Endodermal cell (in vitro differentiated cells): ENCODE measurements at regions not wholly inside any gene's neighbourhood (a gene's known extent, or its start where the extent isn't known, plus 50 kb on each side); places are given as distances from the start of the nearest gene placed in this dataset.

Source experiments
- DNase-seq: peaks from one replicate; pipeline ENCODE4 v3.0.0-alpha.2; 2017
- H3K27ac ChIP-seq: 2 replicates; pipeline ENCODE4 v1.5.1; 2013; ENCODE audit warnings: mild to moderate bottlenecking, low read depth, low read length, moderate library complexity
- H3K27me3 ChIP-seq: 2 replicates; pipeline ENCODE4 v1.6.1; 2013; ENCODE audit warnings: mild to moderate bottlenecking, low read length, moderate library complexity; ENCODE audit not compliant: insufficient read depth, control insufficient read depth, poor library complexity, severe bottlenecking
- H3K36me3 ChIP-seq: 2 replicates; pipeline ENCODE4 v1.7.0; 2013; ENCODE audit warnings: mild to moderate bottlenecking, low read length, moderate library complexity; ENCODE audit not compliant: control insufficient read depth, insufficient read depth
- H3K4me1 ChIP-seq: one replicate; pipeline ENCODE4 v1.7.0; 2013; ENCODE audit warnings: low read length; ENCODE audit not compliant: control insufficient read depth, insufficient read depth
- H3K4me3 ChIP-seq: 2 replicates; pipeline ENCODE4 v1.5.1; 2013; ENCODE audit warnings: mild to moderate bottlenecking, low read length, moderate library complexity
- H3K9ac ChIP-seq: 2 replicates; pipeline ENCODE4 v1.6.1; 2013; ENCODE audit warnings: mild to moderate bottlenecking, low read length, moderate library complexity; ENCODE audit not compliant: poor library complexity, severe bottlenecking; ENCODE audit errors: extremely low read depth
- H3K9me3 ChIP-seq: 2 replicates; pipeline ENCODE4 v1.6.1; 2013; ENCODE audit warnings: mild to moderate bottlenecking, low read length, moderate library complexity; ENCODE audit not compliant: control insufficient read depth
- H3K27ac Mint-ChIP-seq: 2 replicates; pipeline ENCODE4 v1.8.0; 2020; ENCODE audit warnings: mixed read lengths
- H3K27me3 Mint-ChIP-seq: 2 replicates; pipeline ENCODE4 v1.8.0; 2021; ENCODE audit warnings: mild to moderate bottlenecking, mixed read lengths; ENCODE audit not compliant: insufficient read depth
- H3K36me3 Mint-ChIP-seq: 2 replicates; pipeline ENCODE4 v1.8.0; 2020; ENCODE audit warnings: low read depth, mixed read lengths
- H3K4me1 Mint-ChIP-seq: 2 replicates; pipeline ENCODE4 v1.8.0; 2020; ENCODE audit warnings: mixed read lengths
- H3K4me3 Mint-ChIP-seq: 2 replicates; pipeline ENCODE4 v1.8.0; 2020; ENCODE audit warnings: mild to moderate bottlenecking, moderate library complexity, mixed read lengths
- H3K9me3 Mint-ChIP-seq: 2 replicates; pipeline ENCODE4 v1.8.0; 2020; ENCODE audit warnings: mild to moderate bottlenecking, mixed read lengths
- WGBS, 2 experiments: methylation state at CpG; one replicate each; pipeline versions ENCODE4 v1.1.5 to v1.1.7; 2013; ENCODE audit warnings: missing lambda C conversion rate in 2 of 2, mixed read lengths in 1 of 2; ENCODE audit not compliant: insufficient coverage in 1 of 2, insufficient read length in 1 of 2; 5-methylcytosine and 5-hydroxymethylcytosine counted together
- TF ChIP-seq, protein P1 (sequence below): fragments of 200-600 bp; sonication (generic); conservative IDR thresholded peaks from 2 replicates; pipeline ENCODE4 v1.5.0; 2021; ENCODE audit warnings: antibody characterized with exemption, mild to moderate bottlenecking

DNA sequence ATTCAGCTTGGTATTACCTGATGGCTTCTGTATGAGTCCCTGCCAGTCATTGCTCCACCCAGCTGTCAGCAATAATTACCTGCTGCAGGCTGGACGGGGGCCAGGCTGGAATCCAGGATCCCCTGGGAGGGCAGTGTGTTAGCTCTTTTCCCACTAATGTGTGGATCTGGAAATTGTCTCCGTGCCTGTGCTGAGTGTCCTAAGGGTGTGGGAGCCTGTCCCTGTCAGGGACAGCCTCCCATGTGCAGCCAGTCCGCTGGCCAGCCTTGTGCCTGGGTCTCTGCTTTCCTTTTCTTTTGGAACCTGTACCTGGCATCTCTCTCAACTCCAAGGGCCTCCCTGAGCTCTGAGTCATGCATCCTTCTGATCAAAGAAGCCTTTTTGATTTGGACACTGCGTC is 107.2 kb upstream of the SPRED2 start:
- Histone ChIP-seq H3K4me1 (no peaks in the 10 kb centered on the region), H3K9me3 (no peaks in the 10 kb centered on the region), H3K36me3 (no peaks in the 10 kb centered on the region), H3K4me3 (no peak overlapping the region), H3K9ac (no peak overlapping the region), H3K27me3 (no peaks in the 10 kb centered on the region), H3K27ac (no peak overlapping the region)
- DNase-seq = no peak
- no peaks in the 10 kb centered on the region for H3K27me3 Mint-ChIP-seq
- H3K27ac Mint-ChIP-seq = no peak overlapping the region
- no peaks in the 10 kb centered on the region for H3K4me1 Mint-ChIP-seq
- TF ChIP-seq, protein P1, sequence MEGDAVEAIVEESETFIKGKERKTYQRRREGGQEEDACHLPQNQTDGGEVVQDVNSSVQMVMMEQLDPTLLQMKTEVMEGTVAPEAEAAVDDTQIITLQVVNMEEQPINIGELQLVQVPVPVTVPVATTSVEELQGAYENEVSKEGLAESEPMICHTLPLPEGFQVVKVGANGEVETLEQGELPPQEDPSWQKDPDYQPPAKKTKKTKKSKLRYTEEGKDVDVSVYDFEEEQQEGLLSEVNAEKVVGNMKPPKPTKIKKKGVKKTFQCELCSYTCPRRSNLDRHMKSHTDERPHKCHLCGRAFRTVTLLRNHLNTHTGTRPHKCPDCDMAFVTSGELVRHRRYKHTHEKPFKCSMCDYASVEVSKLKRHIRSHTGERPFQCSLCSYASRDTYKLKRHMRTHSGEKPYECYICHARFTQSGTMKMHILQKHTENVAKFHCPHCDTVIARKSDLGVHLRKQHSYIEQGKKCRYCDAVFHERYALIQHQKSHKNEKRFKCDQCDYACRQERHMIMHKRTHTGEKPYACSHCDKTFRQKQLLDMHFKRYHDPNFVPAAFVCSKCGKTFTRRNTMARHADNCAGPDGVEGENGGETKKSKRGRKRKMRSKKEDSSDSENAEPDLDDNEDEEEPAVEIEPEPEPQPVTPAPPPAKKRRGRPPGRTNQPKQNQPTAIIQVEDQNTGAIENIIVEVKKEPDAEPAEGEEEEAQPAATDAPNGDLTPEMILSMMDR = no peak
- H3K36me3 Mint-ChIP-seq = no peaks in the 10 kb centered on the region
- 88% methylated on average over 1 to 4 of the region's 4 CpGs for WGBS, 2 experiments
- H3K4me3 Mint-ChIP-seq = no peak overlapping the region
- no peaks in the 10 kb centered on the region for H3K9me3 Mint-ChIP-seq

DNA sequence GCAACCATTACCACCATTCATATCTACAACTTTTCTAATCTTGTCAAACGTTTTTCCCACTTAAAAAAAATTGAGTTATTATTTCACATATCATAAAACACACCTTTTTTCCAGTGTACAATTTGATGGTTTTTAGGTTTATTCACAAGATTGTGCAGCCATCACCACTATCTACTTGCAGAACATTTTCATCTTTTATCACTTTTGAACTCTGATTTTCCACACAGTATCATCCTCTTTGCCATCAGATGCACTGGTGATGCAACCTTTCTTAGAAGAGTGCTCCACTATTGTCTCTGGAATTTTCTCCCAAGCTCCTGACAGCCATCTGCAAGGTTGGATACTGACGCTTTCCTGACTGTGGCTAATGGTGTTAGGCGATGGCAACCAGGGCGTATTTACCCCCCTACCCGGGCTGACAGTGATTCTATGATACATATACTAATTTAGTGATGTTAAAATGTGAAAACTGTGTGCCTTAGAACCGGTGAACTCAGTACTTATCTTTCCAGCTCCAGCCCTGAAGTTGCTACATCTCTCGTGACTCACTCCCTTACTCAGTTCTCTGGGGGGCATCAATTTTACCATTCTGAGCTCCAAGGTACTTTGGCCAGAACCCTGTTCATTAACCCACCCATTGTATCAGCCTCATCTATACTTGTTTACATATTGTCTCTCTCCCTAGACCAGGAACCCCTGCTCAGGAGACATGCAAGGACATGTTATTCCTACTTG is 105.4 kb upstream of the SPRED2 start:
- Histone ChIP-seq H3K9me3 (no peaks in the 10 kb centered on the region), H3K9ac (no peak overlapping the region), H3K27me3 (no peaks in the 10 kb centered on the region), H3K4me1 (no peaks in the 10 kb centered on the region), H3K4me3 (no peak overlapping the region), H3K36me3 (no peaks in the 10 kb centered on the region), H3K27ac (no peak overlapping the region)
- Mint-ChIP-seq H3K36me3 (no peaks in the 10 kb centered on the region), H3K27me3 (no peaks in the 10 kb centered on the region), H3K4me3 (no peak overlapping the region), H3K4me1 (peaks cover under 1% of the 10 kb centered on the region), H3K9me3 (no peaks in the 10 kb centered on the region), H3K27ac (no peak overlapping the region)
- 84 to 88% methylated on average over 3 to 7 of the region's 7 CpGs for WGBS, 2 experiments
- TF ChIP-seq, protein P1 = no peak
- DNase-seq = no peak

DNA sequence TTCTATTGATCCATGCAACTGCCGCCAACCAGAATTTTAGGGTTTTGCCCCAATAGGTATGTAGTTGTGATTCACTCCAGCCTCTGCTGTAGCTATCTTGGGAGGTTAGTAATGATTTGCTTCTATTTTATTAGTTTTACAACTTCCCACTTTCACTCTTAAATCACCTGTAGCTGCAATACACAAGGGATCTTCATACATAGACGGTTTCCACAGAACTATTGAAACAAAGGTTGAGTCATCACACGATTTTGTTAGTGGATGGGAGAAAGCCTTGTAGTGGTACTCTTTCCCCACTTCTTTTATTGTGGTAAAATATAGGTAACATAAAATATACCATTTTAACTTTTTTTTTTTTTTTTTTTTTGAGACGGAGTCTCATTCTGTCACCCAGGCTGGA is 104.2 kb upstream of the SPRED2 start:
- H3K27me3 ChIP-seq = no peaks in the 10 kb centered on the region
- Mint-ChIP-seq H3K4me3 (no peak overlapping the region), H3K27me3 (peaks cover 2% of the 10 kb centered on the region), H3K4me1 (peaks cover 7% of the 10 kb centered on the region), H3K27ac (no peak overlapping the region), H3K36me3 (no peaks in the 10 kb centered on the region), H3K9me3 (no peaks in the 10 kb centered on the region)
- TF ChIP-seq, protein P1 = no peak
- H3K36me3 ChIP-seq = no peaks in the 10 kb centered on the region
- 84 to 100% methylated on average over 1 to 4 of the region's 4 CpGs for WGBS, 2 experiments
- H3K4me1 ChIP-seq = no peaks in the 10 kb centered on the region
- no peak overlapping the region for H3K4me3 ChIP-seq
- no peak overlapping the region for H3K9ac ChIP-seq
- no peak for DNase-seq
- H3K9me3 ChIP-seq = no peaks in the 10 kb centered on the region
- H3K27ac ChIP-seq = no peak overlapping the region
